GM12874 (cell line): ENCODE measurements at regions not wholly inside any gene's neighbourhood (a gene's known extent, or its start where the extent isn't known, plus 50 kb on each side); places are given as distances from the start of the nearest gene placed in this dataset.

Experiments used
- CTCF ChIP-seq: IDR thresholded peaks from 2 replicates; pipeline ENCODE4 v1.5.1; 2011; ENCODE audit warnings: low read depth, mild to moderate bottlenecking, control low read depth, low read length, moderate library complexity; ENCODE audit not compliant: insufficient read depth

GRCh38 chr2:235390108-235390815 lies 103.6 kb upstream of the AGAP1 start:
- no peak for TF ChIP-seq CTCF

- TF ChIP-seq CTCF, result no peak
Measured at GRCh38 chr2:235390816-235391194, 103.0 kb upstream of the AGAP1 start.

DNA sequence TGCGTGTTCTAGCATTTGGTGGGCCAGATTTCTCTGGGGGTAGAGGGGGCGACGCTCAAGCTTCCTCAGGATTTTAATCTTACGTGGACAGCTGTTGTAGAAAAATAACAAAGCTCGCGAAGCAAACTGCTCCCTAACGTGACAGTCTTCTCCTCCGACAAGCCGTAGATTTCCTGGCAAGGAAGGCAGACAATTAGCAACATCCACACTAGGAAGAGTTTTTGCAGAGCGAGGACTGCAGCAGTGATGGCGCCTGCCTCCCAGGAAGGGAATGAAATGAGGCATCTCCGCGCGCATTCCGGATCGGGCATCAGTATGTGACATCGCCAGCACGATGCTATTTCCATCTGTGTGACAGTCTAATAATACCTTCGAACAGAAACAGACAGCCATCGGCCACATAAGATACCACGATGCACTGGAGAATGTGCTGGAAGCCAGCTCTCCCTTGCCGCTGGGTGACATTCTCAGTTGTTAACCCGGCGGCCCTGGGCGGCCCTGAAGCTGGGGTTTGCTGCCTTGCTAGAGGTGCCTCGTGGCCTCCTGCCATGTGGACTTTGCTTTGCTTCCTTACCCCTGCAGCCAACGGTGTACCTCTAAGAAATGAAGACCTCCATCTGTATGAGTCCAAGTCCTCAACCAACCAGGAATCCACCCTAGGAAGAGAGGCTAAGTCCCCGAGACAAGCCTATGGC lies 101.8 kb upstream of the AGAP1 start:
- no peak for TF ChIP-seq CTCF

DNA sequence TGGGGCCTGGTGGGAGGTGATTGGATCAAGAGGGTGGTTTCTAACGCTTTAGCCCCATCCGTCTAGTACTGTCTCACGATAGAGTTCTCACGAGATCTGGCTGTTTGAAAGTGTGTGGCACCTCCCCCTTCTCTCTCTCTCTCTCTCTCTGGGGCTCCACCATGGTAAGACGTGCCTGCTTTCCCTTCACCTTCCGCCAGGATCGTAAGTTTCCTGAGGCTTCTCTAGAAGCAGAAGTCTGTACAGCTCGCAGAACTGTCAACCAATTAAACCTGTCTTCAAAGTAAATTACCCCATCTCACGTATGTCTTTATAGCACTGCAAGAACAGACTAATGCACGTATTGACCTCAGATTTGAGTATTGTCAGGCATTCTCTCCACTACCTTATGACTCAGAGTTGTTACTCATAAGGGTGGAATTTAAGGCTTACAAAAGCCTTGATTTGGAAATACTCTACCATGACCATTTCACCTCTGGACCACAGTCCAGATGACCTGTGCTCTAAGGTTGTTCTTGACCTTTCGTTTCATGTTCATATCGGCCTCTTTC lies 99.5 kb upstream of the AGAP1 start:
- TF ChIP-seq CTCF, result no peak

DNA sequence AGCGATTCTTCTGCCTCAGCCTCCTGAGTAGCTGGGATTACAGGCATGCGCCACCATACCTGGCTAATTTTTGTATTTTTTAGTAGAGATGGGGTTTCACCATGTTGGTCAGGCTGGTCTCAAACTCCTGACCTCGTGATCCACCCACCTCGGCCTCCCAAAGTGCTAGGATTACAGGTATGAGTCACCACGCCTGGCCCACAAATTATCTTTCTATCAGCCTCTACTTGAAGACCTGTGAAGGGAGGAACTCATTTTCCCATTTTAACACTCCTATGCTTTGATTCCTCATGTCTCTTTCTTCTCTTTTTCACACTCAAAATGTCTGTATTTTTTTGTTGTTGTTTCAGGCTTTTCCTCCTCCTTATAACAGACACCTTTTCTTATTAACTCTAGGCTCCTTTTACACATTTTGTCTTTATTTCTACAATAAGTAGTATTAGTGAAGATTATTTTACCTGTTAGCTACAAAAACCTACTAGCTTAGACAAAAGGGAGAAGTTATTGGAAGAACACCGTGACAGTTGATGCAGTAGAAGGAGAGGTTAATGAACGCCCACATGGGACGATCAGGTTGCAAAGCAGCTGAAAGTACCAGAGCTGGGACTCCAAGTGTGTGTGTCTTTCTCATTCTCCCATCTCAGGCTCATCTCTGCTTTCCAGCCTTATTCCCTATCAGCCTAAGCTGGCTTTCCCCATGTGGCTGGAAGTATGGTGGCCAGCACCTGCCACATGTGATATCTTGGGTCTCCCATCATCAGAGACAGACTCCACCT lies 97.6 kb upstream of the AGAP1 start:
- no peak for TF ChIP-seq CTCF

- TF ChIP-seq CTCF, result no peak
Measured at GRCh38 chr2:235398321-235398720, 95.5 kb upstream of the AGAP1 start.

DNA sequence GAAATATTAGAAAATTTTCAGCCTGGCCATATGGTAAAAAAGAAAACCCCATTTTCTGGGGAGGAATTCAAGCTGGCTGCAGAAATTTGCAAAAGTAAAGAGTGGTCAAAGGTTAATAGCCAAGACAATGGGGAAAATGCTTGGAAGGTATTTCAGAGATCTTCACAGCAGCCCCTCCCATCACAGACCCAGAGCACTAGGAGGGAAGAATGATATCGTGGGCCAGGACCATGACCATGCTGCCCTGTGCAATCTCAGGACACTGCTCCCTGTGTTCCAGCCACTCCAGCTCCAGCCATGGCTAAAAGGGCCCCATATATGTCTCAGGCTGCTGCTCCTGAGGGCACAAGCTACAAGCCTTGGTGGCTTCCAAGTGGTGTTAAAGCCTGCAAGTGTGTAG lies 93.9 kb upstream of the AGAP1 start:
- no peak for TF ChIP-seq CTCF
